Fibroblast of mammary gland (primary cell): ENCODE measurements at regions not wholly inside any gene's neighbourhood (a gene's known extent, or its start where the extent isn't known, plus 50 kb on each side); places are given as distances from the start of the nearest gene placed in this dataset.

Experiments
- DNase-seq: peaks from one replicate; pipeline ENCODE4 v3.0.0-alpha.2; 2010; ENCODE audit warnings: low read depth
- H3K4me3 ChIP-seq: 2 replicates; pipeline ENCODE4 v1.5.1; 2011; ENCODE audit warnings: low read depth, mild to moderate bottlenecking, low read length, moderate library complexity; ENCODE audit not compliant: control insufficient read depth
- CTCF ChIP-seq: conservative IDR thresholded peaks from 2 replicates; pipeline ENCODE4 v1.5.1; 2011; ENCODE audit warnings: low read depth, low read length, inconsistent platforms; ENCODE audit not compliant: control insufficient read depth, insufficient read depth

DNA sequence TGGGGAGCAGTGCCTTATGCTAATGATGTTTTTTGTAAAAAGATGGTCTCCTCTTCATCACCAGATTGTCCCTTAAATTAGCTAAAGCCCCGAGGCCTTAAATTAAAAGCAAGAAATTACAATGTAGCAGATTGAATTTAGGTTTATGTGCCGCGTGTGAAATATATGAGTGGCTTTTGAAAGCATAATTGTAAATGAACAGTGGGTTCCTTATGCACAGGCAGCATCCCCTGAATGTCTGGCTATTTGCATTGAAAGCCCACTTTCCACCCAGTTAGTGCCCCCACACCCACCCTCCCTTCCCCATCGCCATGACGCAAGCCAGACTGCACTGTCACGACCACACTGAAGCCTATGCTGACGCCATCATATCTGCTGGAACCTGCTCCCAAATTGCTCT, 62.4 kb upstream of the SORCS3 start:
- no peak for TF ChIP-seq CTCF
- no peak overlapping the region for H3K4me3 ChIP-seq
- DNase-seq: no peak

GRCh38 chr10:104579136-104579535, 62.0 kb upstream of the SORCS3 start:
- no peak overlapping the region for H3K4me3 ChIP-seq
- no peak for DNase-seq
- no peak for TF ChIP-seq CTCF

GRCh38 chr10:104580321-104580720, 60.8 kb upstream of the SORCS3 start:
- no peak for TF ChIP-seq CTCF
- H3K4me3 ChIP-seq: no peak overlapping the region
- DNase-seq: peak; percentile 74

GRCh38 chr10:104580774-104581675, 60.1 kb upstream of the SORCS3 start:
- peak; percentile 70 for DNase-seq
- TF ChIP-seq CTCF: peak; percentile 93
- H3K4me3 ChIP-seq: no peak overlapping the region

DNA sequence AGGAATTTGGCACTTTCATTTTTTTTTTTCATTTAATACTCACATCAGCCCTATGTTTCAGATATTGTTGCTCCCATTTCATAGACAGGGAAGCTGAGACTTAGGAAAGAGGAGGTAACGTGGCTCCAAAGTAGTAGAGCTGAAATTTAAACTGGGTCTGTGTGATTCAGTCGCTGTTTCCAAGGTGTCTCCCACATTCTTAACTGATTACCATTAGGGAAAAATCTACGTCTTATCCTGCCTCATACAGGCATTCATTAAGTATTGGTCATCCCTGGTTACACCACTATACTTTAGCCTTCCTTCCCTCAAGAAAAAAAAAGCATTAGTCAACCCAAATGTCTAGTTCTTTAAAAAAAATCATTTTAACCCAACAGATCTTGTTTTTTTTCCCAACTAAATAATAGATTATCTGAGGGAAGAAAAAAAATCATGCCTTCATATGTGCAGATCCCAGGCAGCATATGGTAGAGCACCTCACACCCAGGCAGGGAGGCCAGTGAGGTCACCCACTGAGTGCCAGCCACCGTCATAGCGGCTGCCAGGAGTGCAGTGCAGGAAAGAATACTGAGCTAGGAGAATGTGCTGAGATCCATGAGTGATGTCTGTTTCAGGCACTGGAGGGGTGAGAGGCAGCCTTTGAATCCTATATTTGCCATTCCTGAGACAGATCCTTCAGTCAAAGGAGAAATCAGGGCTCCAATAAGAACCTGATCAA, 59.0 kb upstream of the SORCS3 start:
- TF ChIP-seq CTCF: no peak
- DNase-seq: peak; percentile 89
- no peak overlapping the region for H3K4me3 ChIP-seq

GRCh38 chr10:104582602-104582951, 58.5 kb upstream of the SORCS3 start:
- TF ChIP-seq CTCF: no peak
- no peak overlapping the region for H3K4me3 ChIP-seq
- no peak for DNase-seq

DNA sequence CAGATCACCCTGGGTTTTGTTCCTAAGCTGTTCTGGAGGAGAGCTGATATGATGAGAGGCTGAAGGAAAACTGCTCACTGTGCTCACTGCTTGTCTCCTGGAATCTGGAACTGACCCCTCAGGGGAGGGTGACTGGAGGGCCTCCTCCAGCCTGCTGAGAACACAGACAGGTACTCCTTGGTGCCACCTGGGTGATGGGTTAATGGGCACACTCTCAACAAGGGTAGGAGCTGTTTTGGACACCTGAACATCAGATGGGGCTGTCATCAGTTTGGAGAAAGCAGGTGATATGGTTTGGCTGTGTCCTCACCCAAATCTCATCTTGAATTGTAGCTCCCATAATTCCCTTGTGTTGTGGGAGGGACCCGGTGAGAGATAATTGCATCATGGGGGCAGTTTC, 58.1 kb upstream of the SORCS3 start:
- no peak overlapping the region for H3K4me3 ChIP-seq
- DNase-seq: no peak
- TF ChIP-seq CTCF: no peak
